Thymus (tissue), 11 donors: ENCODE measurements at regions not wholly inside any gene's neighbourhood (a gene's known extent, or its start where the extent isn't known, plus 50 kb on each side); places are given as distances from the start of the nearest gene placed in this dataset.
"Not testable (repeated sequence)": the region's sequence is repeated elsewhere in the genome, so short reads cannot be mapped to it uniquely, and the experiment has no call there.

Experiments used
- DNase-seq, 9 donors: peaks; one replicate each; pipeline ENCODE4 v3.0.0-alpha.2; 2013; ENCODE audit warnings: low spot score in 9 of 9, low read depth in 6 of 9, missing footprints in 1 of 9
- H3K27ac ChIP-seq, 2 donors: one replicate each; pipeline ENCODE4 v1.5.1; 2013; ENCODE audit warnings: control low read depth in 1 of 2, low read depth in 1 of 2, low read length in 1 of 2, mild to moderate bottlenecking in 1 of 2, moderate library complexity in 1 of 2
- H3K27me3 ChIP-seq, 2 donors: one replicate each; pipeline ENCODE4 v1.5.1; 2013; ENCODE audit warnings: low read length in 1 of 2; ENCODE audit not compliant: control insufficient read depth in 2 of 2, insufficient read depth in 1 of 2
- H3K36me3 ChIP-seq, 2 donors: one replicate each; pipeline ENCODE4 v1.5.1; 2013; ENCODE audit warnings: low read length in 1 of 2, mild to moderate bottlenecking in 1 of 2, moderate library complexity in 1 of 2; ENCODE audit not compliant: control insufficient read depth in 2 of 2, insufficient read depth in 2 of 2
- H3K4me1 ChIP-seq, 2 donors: one replicate each; pipeline ENCODE4 v1.5.1; 2013; ENCODE audit warnings: low read length in 2 of 2; ENCODE audit not compliant: control insufficient read depth in 2 of 2, insufficient read depth in 2 of 2
- H3K4me3 ChIP-seq, 2 donors: one replicate each; pipeline ENCODE4 v1.5.1; 2013; ENCODE audit warnings: low read length in 2 of 2, control low read depth in 1 of 2, mild to moderate bottlenecking in 1 of 2
- H3K9me3 ChIP-seq, 2 donors: one replicate each; pipeline ENCODE4 v1.5.1; 2013; ENCODE audit warnings: low read length in 1 of 2, mild to moderate bottlenecking in 1 of 2; ENCODE audit not compliant: control insufficient read depth in 2 of 2, insufficient read depth in 1 of 2
- WGBS: extraction: QIAGEN DNeasy Blood & Tissue Kit; methylation state at CpG from one replicate; pipeline ENCODE4 v1.1.7; 2013; 5-methylcytosine and 5-hydroxymethylcytosine counted together
- donor health status: healthy.

DNA sequence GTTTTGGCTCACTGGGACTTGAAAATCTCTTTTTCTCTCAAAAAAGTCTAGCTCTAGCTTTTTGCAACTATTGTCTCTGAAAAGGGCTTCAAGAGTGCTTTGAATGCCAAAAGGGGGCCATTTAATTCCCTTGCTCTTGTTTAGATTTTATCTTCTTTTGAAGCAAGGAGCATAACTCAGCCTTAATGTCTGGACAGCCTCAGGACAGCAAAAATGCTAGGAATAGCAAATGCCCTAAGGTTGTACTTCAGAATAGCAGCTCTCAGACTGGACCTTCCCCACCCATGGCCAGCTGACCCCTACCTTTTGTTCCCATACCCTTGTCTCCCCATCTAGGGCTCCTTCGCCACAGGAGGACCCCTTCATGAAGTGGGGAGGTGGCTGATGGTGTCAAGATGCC, 121.4 kb downstream of the KCNK1 start:
- Histone ChIP-seq H3K27me3 (no peaks in the 10 kb centered on the region), H3K9me3 (no peaks in the 10 kb centered on the region), H3K36me3 (no peaks in the 10 kb centered on the region), H3K27ac (no peak overlapping the region), H3K4me1 (no peaks in the 10 kb centered on the region), H3K4me3 (no peak overlapping the region)
- no peak for DNase-seq
- 93% methylated on average over 1 of the region's 1 CpG for WGBS

- Histone ChIP-seq H3K4me3 (no peak overlapping the region), H3K27me3 (no peaks in the 10 kb centered on the region), H3K4me1 (no peaks in the 10 kb centered on the region), H3K9me3 (no peaks in the 10 kb centered on the region), H3K27ac (no peak overlapping the region), H3K36me3 (no peaks in the 10 kb centered on the region)
- 78% methylated on average over 3 of the region's 3 CpGs for WGBS
- DNase-seq, result no peak
These were observed 121.9 kb downstream of the KCNK1 start for GRCh38 chr1:233735847-233736246.

GRCh38 chr1:233737341-233737740, 123.4 kb downstream of the KCNK1 start:
- H3K27me3 ChIP-seq, result no peaks in the 10 kb centered on the region
- WGBS, result 94% methylated on average over 2 of the region's 2 CpGs

GRCh38 chr1:233738396-233738795, 124.5 kb downstream of the KCNK1 start:
- 93% methylated on average over 8 of the region's 8 CpGs for WGBS

More at GRCh38 chr1:233737341-233737740, 123.4 kb downstream of the KCNK1 start:
- Histone ChIP-seq H3K4me1 (no peaks in the 10 kb centered on the region), H3K9me3 (no peaks in the 10 kb centered on the region), H3K4me3 (no peak overlapping the region), H3K36me3 (no peaks in the 10 kb centered on the region), H3K27ac (no peak overlapping the region)
- no peak for DNase-seq

DNA sequence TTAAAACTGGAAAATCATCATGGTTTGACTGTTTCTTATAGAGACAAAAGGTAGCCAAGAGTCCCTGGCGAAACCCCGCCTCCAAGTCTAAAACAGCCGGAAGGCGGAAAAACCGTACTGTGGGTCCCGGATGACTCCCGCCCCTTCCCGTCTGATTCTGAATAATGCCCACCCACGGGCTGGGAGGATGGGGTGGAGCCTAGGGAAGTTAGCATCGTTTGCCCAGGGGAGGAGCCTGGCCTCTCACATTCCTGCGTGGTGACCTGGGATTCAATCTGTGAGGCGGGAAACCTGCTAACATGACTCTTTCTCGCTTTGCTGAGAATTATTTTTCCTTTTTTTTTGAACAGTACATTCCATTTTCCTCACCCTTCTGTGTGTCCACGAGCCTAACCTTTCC, 124.9 kb downstream of the KCNK1 start:
- no peaks in the 10 kb centered on the region for H3K36me3 ChIP-seq
- WGBS, result 89% methylated on average over 14 of the region's 14 CpGs

More at GRCh38 chr1:233738396-233738795, 124.5 kb downstream of the KCNK1 start:
- no peaks in the 10 kb centered on the region for H3K9me3 ChIP-seq
- H3K36me3 ChIP-seq, result no peaks in the 10 kb centered on the region
- H3K4me3 ChIP-seq, result no peak overlapping the region
- H3K4me1 ChIP-seq, result no peaks in the 10 kb centered on the region
- no peaks in the 10 kb centered on the region for H3K27me3 ChIP-seq
- no peak for DNase-seq
- H3K27ac ChIP-seq, result no peak overlapping the region

DNA sequence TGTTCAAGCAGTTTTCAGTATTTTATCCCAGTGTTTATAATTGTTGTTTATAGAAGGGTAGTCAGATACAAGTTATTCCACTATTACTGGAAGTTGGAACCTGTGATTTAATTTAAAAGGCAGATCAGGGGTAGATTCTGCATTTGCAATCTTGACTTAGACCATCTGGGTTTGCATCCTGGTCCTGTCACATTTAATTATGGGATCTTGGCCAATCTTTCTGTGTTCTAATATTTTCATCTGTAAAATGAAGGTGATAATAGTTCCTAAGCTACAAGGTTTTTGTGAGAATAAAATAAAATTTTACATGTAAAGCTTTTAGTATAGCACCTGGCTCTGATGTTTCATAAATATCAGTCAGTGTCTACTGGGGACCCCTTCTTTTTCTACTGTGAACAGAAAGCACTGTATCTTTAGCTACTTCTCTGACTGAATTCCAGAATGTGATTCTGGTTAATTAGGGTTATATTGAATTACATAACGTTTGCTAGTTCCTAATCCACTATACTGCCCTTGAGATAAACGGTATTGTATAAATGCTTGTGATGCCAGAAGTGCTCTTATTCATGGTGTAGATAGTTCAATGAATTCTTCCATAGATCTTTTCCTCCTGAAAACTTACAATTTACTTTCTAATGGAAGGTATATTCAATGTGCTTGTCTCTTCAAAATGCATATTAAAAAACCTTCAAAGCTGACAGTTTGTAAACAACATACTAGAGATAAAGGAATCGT, 131.0 kb downstream of the KCNK1 start:
- Histone ChIP-seq H3K4me1 (no peaks in the 10 kb centered on the region), H3K36me3 (no peaks in the 10 kb centered on the region)
- 56% methylated on average over 3 of the region's 3 CpGs for WGBS

More for the DNA sequence above, 124.9 kb downstream of the KCNK1 start:
- Histone ChIP-seq H3K27ac (no peak overlapping the region), H3K4me1 (no peaks in the 10 kb centered on the region), H3K4me3 (no peak overlapping the region), H3K9me3 (no peaks in the 10 kb centered on the region), H3K27me3 (no peaks in the 10 kb centered on the region)
- DNase-seq, result no peak

GRCh38 chr1:233750139-233750538, 136.2 kb downstream of the KCNK1 start:
- Histone ChIP-seq H3K4me1 (no peaks in the 10 kb centered on the region), H3K27me3 (no peaks in the 10 kb centered on the region), H3K36me3 (no peaks in the 10 kb centered on the region), H3K27ac (no peak overlapping the region), H3K4me3 (no peak overlapping the region), H3K9me3 (no peaks in the 10 kb centered on the region)
- WGBS, result 92% methylated on average over 1 of the region's 1 CpG
- no peak for DNase-seq

More for the DNA sequence above, 131.0 kb downstream of the KCNK1 start:
- Histone ChIP-seq H3K27ac (no peak overlapping the region), H3K4me3 (no peak overlapping the region), H3K27me3 (no peaks in the 10 kb centered on the region), H3K9me3 (no peaks in the 10 kb centered on the region)
- no peak for DNase-seq

DNA sequence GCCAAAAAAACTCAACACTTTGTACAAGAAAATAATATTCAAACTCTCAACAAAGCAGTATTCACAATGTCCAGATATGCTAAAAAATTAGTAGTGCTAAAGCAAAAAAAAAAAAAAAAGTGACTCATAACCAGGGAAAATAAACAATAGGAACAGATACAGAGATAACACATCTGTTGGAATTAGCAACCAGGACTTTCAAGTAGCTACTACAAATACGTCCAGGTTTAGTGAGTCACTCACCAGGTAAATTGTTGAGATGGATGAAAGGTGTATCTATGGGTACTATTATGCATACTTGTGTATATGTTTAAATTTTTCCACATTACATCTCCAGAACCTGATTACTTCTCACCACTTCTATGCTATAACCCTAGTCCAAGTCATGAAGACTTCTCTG, 144.8 kb upstream of the SLC35F3 start:
- 86% methylated on average over 1 of the region's 1 CpG for WGBS
- no peak overlapping the region for H3K27ac ChIP-seq

GRCh38 chr1:233764304-233764703, 140.2 kb upstream of the SLC35F3 start:
- 87% methylated on average over 3 of the region's 3 CpGs for WGBS
- H3K36me3 ChIP-seq, H3K4me1 ChIP-seq, H3K27me3 ChIP-seq, DNase-seq, H3K9me3 ChIP-seq, H3K4me3 ChIP-seq, H3K27ac ChIP-seq: not testable (repeated sequence)

More for the DNA sequence above, 144.8 kb upstream of the SLC35F3 start:
- DNase-seq, result no peak
- Histone ChIP-seq H3K9me3 (no peaks in the 10 kb centered on the region), H3K36me3 (no peaks in the 10 kb centered on the region), H3K27me3 (no peaks in the 10 kb centered on the region), H3K4me1 (no peaks in the 10 kb centered on the region), H3K4me3 (no peak overlapping the region)
